ENCODE measurements at regions not wholly inside any gene's neighbourhood (a gene's known extent, or its start where the extent isn't known, plus 50 kb on each side); places are given as distances from the start of the nearest gene placed in this dataset.
"Not testable (repeated sequence)": the region's sequence is repeated elsewhere in the genome, so short reads cannot be mapped to it uniquely, and the experiment has no call there.

GRCh38 chr10:21122907-21123306 lies 225.8 kb upstream of the NEBL start:
- peaks cover 7% of the 10 kb centered on the region for H3K9me3 Mint-ChIP-seq
- no peak overlapping the region for H3K4me3 Mint-ChIP-seq
- H3K27ac Mint-ChIP-seq = no peak overlapping the region
- H3K4me1 Mint-ChIP-seq (ENCODE audit: unreplicated experiment) = no peaks in the 10 kb centered on the region
- DNase-seq (ENCODE audit: extremely low spot score, unreplicated experiment) = no peak
- H3K36me3 Mint-ChIP-seq = no peaks in the 10 kb centered on the region
- no peaks in the 10 kb centered on the region for H3K27me3 Mint-ChIP-seq
- no peak for TF ChIP-seq CTCF (conservative IDR thresholded peaks at IDR 0.05)

- not testable (repeated sequence) for H3K36me3 Mint-ChIP-seq; H3K9me3 Mint-ChIP-seq; H3K27me3 Mint-ChIP-seq; DNase-seq (ENCODE audit: extremely low spot score, unreplicated experiment); H3K4me1 Mint-ChIP-seq (ENCODE audit: unreplicated experiment); H3K27ac Mint-ChIP-seq; H3K4me3 Mint-ChIP-seq
Observed at GRCh38 chr10:21121822-21122221, 224.7 kb upstream of the NEBL start.

GRCh38 chr10:21114683-21115082 lies 217.6 kb upstream of the NEBL start:
- no peaks in the 10 kb centered on the region for H3K4me1 Mint-ChIP-seq (ENCODE audit: unreplicated experiment)
- H3K9me3 Mint-ChIP-seq = peaks cover 9% of the 10 kb centered on the region
- H3K4me3 Mint-ChIP-seq = no peak overlapping the region
- TF ChIP-seq CTCF (conservative IDR thresholded peaks at IDR 0.05) = no peak
- no peaks in the 10 kb centered on the region for H3K36me3 Mint-ChIP-seq
- DNase-seq (ENCODE audit: extremely low spot score, unreplicated experiment) = no peak
- H3K27me3 Mint-ChIP-seq = no peaks in the 10 kb centered on the region
- no peak overlapping the region for H3K27ac Mint-ChIP-seq

GRCh38 chr10:21110358-21110757 lies 213.2 kb upstream of the NEBL start:
- Mint-ChIP-seq H3K9me3 (no peaks in the 10 kb centered on the region), H3K4me3 (no peak overlapping the region), H3K4me1 (ENCODE audit: unreplicated experiment) (no peaks in the 10 kb centered on the region), H3K27ac (no peak overlapping the region), H3K36me3 (peaks cover 6% of the 10 kb centered on the region), H3K27me3 (no peaks in the 10 kb centered on the region)
- no peak for TF ChIP-seq CTCF (conservative IDR thresholded peaks at IDR 0.05)
- no peak for DNase-seq (ENCODE audit: extremely low spot score, unreplicated experiment)

- not testable (repeated sequence) for H3K27me3 Mint-ChIP-seq, H3K9me3 Mint-ChIP-seq
Observed at GRCh38 chr10:21106931-21107330, 209.8 kb upstream of the NEBL start.

GRCh38 chr10:21105331-21105730 lies 208.2 kb upstream of the NEBL start:
- peaks cover 15% of the 10 kb centered on the region for H3K4me1 Mint-ChIP-seq (ENCODE audit: unreplicated experiment)
- H3K9me3 Mint-ChIP-seq; H3K36me3 Mint-ChIP-seq; H3K4me3 Mint-ChIP-seq; H3K27ac Mint-ChIP-seq; H3K27me3 Mint-ChIP-seq; DNase-seq (ENCODE audit: extremely low spot score, unreplicated experiment): not testable (repeated sequence)

More at GRCh38 chr10:21106931-21107330, 209.8 kb upstream of the NEBL start:
- H3K36me3 Mint-ChIP-seq; H3K4me3 Mint-ChIP-seq; H3K27ac Mint-ChIP-seq; H3K4me1 Mint-ChIP-seq (ENCODE audit: unreplicated experiment); DNase-seq (ENCODE audit: extremely low spot score, unreplicated experiment): not testable (repeated sequence)

GRCh38 chr10:21100871-21101514 lies 203.9 kb upstream of the NEBL start:
- no peak for TF ChIP-seq CTCF (conservative IDR thresholded peaks at IDR 0.05)
- no peaks in the 10 kb centered on the region for H3K27me3 Mint-ChIP-seq
- peaks cover 4% of the 10 kb centered on the region for H3K36me3 Mint-ChIP-seq
- no peak overlapping the region for H3K27ac Mint-ChIP-seq
- H3K4me3 Mint-ChIP-seq = no peak overlapping the region
- DNase-seq (ENCODE audit: extremely low spot score, unreplicated experiment) = no peak
- no peaks in the 10 kb centered on the region for H3K9me3 Mint-ChIP-seq
- peaks cover 26% of the 10 kb centered on the region for H3K4me1 Mint-ChIP-seq (ENCODE audit: unreplicated experiment)

All from type B pancreatic cell (in vitro differentiated cells).